NCI-H2196 (cell line): ENCODE measurements at regions not wholly inside any gene's neighbourhood (a gene's known extent, or its start where the extent isn't known, plus 50 kb on each side); places are given as distances from the start of the nearest gene placed in this dataset.
"Not testable (repeated sequence)": the region's sequence is repeated elsewhere in the genome, so short reads cannot be mapped to it uniquely, and the experiment has no call there.

Experiments used
- DNase-seq: peaks from one replicate; lab custom pipeline; 2025; ENCODE audit not compliant: unreplicated experiment; lab: John Stamatoyannopoulos, UW

DNA sequence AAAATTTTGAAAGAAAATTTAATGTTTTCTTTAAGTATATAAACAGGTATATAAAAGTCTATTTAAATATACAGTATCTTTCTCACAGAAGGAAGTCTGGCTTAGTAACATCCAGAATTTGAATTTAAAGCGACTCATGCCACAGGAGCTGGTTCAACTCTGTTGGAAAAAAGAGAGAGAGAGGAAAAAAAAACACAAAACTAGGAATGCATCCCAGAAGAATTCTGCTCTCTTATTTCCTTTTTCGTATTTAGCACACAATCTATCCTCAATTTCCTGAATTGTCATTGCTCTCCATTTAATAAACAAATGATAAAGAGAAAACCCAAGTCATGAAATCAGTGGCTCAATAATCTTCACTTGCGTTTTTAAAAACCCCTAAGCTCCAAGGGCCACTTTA lies 107.5 kb upstream of the SCAF8 start:
- DNase-seq, result no peak

DNA sequence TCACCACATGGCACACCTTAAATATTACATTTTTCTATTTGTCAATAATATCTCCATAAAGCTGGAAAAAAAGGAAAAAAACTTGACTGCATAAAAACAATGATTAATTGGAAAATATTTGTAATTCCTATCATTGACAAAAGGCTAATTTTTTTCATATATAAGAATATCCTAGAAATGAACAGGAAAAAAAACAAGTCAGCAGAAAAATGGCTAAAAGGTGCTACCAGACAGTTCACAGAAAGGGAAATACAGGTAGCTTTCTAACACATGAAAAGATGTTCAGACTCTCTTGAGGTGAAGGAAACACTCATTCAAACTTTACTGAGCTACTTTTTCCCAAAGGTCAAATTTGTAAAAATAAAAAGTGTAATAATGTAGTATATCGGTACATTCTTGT lies 104.1 kb upstream of the SCAF8 start:
- no peak for DNase-seq

DNA sequence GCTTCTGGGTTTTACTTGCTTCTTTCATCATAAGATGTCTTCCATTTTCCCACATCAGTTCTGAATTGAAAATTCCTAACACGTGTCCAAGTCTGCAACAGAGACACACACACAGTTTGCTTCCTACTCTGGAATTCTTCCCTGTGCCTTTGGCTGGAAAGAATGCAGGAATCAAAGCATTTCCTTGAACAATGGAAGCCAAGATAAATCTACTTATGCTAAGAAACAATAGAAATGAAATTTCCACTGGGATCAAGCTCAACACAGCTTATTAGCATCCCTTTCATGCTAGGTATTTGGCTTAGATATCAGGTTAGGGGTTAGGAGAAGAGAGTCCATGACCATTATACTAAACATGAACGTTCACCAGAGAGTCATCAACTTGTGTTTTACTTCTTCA lies 101.1 kb upstream of the SCAF8 start:
- DNase-seq, result no peak

DNA sequence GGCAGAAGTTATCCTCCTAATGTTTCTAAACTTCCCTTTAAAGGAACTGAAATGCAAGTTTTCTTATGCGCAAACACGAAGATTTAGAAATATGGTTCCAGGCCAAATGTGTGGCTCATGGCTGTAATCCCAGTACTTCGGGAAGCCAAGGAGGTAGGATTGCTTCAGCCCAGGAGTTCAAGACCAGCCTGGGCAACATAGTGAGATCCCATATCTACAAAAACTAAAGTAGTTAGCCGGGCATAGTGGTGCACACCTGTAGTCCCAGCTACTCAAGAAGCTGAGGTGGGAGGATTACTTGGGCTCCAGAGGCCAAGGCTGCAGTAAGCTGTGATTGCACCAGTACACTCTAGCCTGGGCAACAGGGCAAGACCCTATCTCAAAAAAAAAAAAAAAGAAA lies 95.8 kb upstream of the SCAF8 start:
- no peak for DNase-seq

DNA sequence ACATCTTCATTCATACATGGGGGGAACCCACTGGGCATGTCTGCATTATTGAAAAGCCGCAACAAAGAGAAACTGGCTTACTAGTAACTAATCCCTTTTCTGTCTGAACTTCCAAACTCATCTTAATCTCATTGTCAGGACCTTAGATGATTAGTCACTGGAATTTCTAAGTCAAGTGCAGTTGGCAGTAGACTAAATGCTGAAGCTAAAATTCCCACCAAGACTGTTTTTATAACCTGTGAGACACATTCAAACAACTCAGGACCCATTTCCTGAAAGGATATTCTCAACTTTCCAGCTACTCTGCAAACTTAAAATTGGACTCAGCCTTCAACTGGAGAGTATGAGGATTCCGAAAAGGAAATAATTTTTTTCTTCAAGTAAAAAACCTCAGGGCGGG lies 94.8 kb upstream of the SCAF8 start:
- no peak for DNase-seq

DNA sequence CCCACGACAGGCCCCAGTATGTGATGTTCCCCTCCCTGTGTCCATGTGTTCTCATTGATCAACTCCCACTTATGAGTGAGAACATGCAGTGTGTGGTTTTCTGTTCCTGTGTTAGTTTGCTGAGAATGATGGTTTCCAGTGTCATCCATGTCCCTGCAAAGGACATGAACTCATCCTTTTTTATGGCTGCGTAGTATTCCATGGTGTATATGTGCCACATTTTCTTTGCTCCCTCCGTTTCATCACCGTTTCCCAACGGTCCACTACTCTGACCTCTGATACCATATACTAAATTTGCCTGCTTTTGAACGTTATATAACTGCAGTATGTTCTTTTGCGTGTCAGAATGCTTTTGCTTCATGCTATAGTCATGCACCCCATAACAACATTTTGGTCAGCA lies 94.0 kb upstream of the SCAF8 start:
- DNase-seq, result not testable (repeated sequence)

DNA sequence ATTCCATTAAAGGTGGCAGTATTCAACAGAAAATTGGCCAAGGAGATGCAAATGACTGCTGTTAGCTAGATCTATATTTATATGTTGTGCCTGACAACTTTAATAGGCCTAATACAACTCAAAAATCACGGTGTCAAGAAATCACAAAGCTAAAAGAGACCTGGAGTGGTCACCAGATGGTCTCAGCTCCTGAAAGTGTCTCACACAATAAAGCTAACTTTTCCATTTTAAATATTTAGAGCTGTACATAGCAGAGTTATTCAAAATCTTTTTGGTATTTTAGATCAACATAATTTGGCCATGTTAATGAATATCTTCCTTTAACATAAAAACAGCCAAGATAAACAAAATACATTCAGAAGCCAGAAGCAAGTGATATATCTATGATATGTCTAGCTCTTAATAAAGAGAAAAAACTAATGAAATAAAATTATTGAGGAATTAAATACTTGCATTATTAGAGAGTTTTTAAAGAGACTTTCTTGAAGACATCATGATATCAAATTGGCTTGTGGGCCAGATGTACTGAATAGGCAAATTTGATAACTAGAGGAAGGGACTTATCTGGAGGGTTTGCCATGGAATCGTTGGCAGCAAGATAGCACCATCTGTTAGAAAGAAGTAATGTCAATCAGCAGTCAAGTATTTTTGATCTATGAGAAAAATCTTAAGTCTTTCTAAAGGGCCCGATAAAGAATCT lies 84.9 kb upstream of the SCAF8 start:
- no peak for DNase-seq

DNA sequence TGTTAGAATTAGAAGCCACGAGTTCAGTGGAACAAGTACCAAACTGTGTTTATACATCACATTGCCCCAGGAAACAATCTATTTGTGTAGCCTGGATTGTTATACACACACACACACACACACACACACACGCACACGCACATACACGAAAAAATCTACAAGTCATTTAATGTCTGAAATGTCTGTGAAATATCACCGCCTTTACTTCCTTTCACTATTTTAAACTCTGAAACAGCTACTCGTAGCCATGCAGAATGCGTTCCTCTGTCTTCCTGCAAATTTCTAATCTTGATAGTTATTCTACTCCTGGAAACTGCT lies 84.4 kb upstream of the SCAF8 start:
- no peak for DNase-seq

DNA sequence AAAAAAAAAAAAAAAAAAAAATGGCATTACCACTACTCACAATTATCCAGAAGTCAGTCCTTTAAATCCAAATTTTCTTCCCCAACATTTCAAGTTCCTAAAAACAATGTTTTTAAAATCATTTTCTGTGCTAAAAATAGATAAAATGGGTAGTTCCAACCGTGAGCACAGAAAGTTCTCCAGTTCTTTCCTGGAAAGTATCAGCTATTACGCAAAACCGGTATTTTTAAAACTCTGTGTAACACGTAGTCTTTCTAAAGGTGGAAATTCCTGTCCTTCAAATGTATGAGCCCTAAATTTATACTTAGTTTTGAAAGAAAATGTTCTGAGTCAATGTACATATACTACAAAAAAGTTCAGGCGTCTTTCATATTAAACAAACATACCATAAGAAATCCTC lies 83.5 kb upstream of the SCAF8 start:
- DNase-seq, result no peak

DNA sequence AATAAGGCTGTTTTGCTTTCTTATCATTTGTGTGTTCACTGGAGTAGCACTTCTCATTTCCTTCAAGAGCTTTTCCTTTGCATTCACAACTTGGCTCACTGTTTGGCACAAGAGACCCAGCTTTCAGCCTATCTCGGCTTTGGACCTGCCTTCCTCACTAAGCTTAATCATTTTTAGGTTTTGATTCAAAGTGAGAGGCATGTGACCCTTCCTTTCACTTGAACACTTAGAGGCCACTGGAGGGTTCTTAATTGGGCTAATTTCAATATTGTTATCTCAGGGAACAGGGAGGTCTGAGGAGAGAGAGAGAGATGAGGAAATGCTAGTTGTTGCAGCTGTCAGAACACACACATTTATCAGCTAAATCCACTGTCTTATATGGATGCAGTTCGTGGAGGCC lies 82.9 kb upstream of the SCAF8 start:
- DNase-seq, result no peak

DNA sequence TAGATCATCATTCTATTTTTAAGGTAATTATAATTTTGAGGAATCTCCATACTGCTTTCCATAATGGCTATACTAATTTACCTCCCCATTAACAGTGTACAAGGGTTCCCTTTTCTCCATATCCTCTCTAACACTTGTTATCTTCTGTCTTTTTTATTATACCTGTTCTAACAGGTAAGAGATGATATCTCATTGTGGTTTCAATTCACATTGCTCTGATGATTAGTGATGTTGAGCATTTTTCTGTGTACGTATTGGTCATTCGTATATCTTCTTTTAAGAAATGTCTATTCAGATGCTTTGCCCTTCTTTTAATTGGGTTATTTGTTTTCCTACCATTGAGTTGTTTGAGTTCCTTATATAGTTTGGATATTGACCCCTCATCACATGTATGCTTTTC lies 81.6 kb upstream of the SCAF8 start:
- no peak for DNase-seq

DNA sequence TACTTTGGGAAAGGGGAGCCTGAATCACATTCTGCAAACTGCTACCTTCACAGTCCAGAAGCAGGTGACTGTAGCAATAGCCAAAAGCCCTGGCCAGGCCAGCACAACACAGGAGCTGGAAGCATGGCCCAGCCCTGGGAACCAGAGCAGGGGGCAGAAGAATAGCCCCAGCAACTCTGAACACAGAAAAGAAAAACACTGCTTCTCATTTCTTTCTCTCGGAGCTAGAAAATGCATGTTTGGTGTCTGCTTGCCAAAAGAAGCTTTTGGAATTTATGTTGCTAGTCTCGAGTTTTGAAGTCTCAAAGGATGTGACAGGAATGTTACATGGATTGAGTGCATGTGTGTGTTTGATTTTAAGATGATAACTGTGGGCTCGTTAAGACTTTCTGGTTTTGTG lies 79.8 kb upstream of the SCAF8 start:
- no peak for DNase-seq

DNA sequence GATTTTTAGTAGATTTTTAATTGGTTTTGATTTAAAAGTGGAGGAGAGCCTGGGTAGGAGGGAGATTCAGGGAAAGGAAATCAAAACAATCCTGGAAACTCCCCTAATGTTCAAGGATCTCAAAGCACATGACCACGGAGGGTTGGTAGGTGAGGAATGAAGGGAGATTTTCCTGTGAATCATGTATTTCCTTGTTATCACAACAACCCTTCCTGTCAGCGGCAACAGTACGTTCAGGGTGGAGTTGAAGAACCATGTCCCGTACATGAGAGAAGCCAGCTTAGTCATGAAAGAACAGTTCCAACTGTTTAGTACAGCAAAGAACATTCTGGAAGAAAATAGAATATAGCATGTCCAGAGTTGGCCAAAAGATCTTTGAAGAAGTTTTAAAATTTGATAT lies 79.4 kb upstream of the SCAF8 start:
- DNase-seq, result no peak

DNA sequence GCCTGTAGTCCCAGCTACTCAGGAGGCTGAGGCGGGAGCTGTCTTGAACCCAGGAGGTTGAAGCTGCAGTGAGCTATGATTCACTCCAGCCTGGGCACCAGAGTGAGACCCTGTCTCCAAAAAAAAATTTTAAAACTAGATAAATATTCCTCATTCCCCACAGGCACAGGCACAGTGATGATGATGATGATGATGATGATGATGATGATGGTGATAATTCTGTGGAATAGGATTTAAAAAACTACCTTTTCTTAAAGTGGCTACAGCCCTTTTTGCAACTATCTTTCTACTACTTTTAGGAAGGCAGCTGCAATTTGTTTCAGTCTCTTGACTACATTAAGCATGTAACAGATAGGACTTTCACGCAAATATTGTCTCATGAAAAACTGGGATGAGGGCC lies 76.6 kb upstream of the SCAF8 start:
- DNase-seq, result no peak

DNA sequence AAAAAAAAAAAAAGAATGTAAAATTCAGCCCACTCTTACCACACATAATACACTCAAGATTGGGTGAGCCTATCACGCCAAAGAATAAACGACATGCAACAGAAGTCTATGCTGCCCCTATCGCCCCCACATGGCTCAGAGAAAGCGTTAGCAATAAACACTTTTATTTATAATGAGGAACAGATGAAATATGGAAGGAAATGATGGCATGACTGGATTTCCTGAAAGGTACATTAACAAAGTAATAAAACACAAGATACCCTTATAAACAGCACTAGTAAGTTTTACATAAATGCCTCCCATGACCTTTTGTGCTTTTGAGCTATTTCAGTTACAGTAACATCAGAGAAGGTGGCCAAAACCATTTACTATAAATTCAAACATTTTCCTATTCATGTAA lies 71.4 kb upstream of the SCAF8 start:
- DNase-seq, result no peak

DNA sequence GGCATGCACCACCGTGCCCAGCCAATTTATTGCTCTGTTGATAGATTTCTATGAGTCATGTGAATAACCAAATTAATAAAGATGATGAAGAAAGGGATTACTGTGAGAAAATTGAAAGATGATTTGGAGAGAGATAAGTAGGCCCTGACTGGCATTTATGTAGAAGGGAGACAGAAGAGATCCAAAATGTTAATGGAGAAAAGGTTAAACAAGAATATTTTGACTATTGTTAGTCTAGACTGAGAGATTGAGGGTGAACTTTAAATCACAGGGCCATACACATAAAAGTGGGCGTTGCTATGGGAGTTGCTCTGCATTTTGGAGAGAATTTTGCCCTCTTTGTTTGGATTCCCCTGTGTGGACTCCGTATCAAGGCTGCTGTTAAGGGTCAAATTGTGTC lies 68.9 kb upstream of the SCAF8 start:
- DNase-seq, result no peak

DNA sequence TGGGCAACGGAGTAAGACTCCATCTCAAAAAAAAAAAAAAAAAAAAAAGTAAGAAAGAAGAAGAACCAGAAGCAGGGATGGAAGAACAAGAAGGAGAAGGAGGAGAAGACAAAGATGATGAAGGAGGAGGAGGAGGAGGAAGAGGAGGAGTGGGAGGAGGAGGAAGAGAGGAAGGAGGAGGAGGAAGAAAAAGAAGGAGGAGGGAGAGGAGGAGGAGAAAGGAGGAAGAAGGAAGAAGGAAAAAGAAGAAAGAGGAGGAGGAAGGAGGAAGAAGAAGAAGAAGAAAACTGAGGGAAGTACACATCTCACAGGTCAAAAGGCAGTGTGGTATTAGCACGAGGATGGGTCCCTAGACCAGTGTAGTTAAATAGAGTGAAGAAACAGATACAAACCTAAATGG lies 65.1 kb upstream of the SCAF8 start:
- no peak for DNase-seq

DNA sequence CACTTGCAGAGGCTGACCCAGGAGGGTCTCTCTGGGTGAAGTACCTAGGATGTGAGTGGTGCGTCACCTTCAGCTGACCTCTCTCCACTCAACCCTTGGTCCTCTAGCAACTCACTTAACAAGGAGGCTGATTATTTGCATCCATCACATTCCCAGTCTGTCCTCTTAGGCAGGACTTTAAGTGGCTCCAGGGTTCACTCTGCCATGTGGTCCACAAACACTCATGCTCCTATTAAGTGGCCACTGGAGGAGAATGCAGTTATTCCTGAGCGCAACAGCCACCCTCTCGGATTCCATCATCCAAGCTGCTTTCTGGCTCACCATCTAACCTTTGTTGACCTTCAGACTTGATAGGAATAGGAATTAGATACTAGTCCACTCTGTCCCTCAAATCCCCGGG lies 61.1 kb upstream of the SCAF8 start:
- no peak for DNase-seq

DNA sequence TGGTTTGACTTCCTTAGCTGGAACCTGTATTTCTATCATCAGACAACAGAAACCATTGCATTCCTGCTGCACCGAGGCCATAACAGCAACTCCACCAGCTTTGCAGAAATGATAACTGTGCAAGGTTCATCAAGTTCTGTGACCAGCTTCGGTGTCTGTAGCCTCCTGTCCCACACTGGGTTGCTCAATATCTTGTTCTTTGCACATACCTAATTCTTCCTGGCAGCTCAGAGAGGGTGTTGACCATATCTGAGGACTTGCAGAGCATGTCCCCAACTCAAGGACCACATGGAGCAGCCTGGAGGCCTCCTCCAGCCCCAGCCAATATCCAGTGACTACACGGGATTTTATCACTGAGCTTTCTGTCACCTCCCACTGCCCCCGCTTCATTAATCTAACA lies 59.3 kb upstream of the SCAF8 start:
- no peak for DNase-seq

DNA sequence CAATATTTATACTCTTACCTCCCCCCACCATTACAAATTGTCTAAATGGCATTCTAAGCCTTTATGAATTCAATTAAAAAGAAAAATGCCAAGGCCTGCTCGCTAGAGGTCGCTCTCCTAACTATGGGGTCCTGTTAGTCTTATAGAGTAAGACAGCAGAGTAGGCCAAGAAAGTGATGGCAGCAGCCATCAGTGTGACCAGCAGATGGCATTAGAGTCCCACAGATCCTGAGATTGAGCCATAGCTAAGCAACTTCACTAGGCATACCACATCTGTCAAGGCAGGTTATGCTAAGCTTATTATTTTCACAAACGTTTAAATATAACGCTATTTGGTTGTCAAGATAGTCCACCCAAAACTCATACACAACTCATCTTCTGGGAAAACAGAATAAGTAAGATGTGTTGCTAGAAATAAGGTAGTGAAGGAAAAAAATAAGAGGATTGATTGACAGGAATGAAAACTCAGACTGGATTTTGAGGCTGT lies 57.6 kb upstream of the SCAF8 start:
- peak; percentile 75 for DNase-seq

DNA sequence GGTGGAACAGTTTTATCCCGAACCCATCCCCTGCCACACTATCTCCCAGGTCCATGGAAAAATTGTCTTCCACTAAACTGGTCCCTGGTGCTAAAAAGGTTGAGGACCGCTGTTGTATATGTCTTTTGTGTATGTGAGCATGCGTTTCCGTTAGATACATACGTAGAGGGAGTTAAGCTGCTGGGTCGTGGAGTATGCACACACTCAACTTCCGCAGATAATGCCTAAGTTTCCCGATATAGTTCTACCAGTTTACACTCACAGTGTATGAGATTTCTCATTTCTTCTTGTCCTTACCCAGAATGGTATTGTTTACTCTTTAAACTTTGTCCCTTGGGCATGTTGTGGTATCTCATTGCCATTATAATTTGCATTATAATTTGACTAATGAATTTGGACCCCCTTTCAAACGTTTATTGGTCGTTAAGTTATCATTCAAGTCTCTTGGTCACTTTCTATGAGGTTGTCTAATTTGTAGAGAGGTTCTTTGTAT lies 50.5 kb upstream of the SCAF8 start:
- DNase-seq, result no peak
